Naive B cell (primary cell): ENCODE measurements at regions not wholly inside any gene's neighbourhood (a gene's known extent, or its start where the extent isn't known, plus 50 kb on each side); places are given as distances from the start of the nearest gene placed in this dataset.
"Not testable (repeated sequence)": the region's sequence is repeated elsewhere in the genome, so short reads cannot be mapped to it uniquely, and the experiment has no call there.

ENCODE experiments used
- ATAC-seq, 2 donors: fragments of 150-1000 bp; cut with Tn5 transposase; 2 replicates each; pipeline ENCODE4 v1.10.0; 2021; ENCODE audit warnings: low read depth in 2 of 2, mild to moderate bottlenecking in 2 of 2, moderate library complexity in 2 of 2
- DNase-seq: peaks from one replicate; pipeline ENCODE4 v3.0.0; 2022
- H3K27ac Mint-ChIP-seq, 6 donors: one replicate each; pipeline ENCODE4 v1.8.0; 2020 to 2022; ENCODE audit warnings: mild to moderate bottlenecking in 6 of 6, mixed read lengths in 6 of 6, moderate library complexity in 5 of 6, inconsistent platforms in 2 of 6
- H3K27me3 Mint-ChIP-seq, 3 donors: one replicate each; pipeline ENCODE4 v1.8.0; 2021 to 2022; ENCODE audit warnings: mixed read lengths in 3 of 3, mild to moderate bottlenecking in 1 of 3
- H3K36me3 Mint-ChIP-seq, 2 donors: one replicate each; pipeline ENCODE4 v1.8.0; 2020 to 2022; ENCODE audit warnings: mixed read lengths in 2 of 2, inconsistent platforms in 1 of 2, mild to moderate bottlenecking in 1 of 2
- H3K4me1 Mint-ChIP-seq, 3 donors: one replicate each; pipeline ENCODE4 v1.8.0; 2020 to 2022; ENCODE audit warnings: mixed read lengths in 3 of 3, inconsistent platforms in 1 of 3, mild to moderate bottlenecking in 1 of 3, moderate library complexity in 1 of 3
- H3K4me3 Mint-ChIP-seq, 8 donors: one replicate each; pipeline ENCODE4 v1.8.0; 2020 to 2022; ENCODE audit warnings: mild to moderate bottlenecking in 8 of 8, mixed read lengths in 8 of 8, moderate library complexity in 8 of 8, inconsistent platforms in 2 of 8
- H3K9me3 Mint-ChIP-seq, 7 donors: one replicate each; pipeline ENCODE4 v1.8.0; 2020 to 2022; ENCODE audit warnings: mixed read lengths in 7 of 7, mild to moderate bottlenecking in 5 of 7, inconsistent platforms in 2 of 7, moderate library complexity in 1 of 7

DNA sequence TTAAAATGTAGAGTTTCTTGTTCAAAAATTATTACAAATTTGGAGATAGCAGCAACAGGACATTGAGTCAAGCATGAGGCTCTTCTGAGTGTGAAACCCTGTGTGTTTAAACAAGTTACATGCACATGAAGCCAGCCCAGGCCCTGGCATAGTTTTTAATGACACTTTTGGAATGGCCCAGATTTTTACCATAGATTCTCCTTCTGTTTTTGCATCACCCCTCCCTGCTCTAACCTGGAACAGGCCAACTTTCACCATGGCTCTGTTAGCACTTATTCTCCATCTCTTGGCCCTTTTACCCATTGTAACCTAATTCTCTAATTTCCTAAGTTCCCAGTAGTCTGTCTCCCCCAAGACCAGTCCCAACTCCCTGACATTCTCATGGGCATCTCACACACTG lies 63.1 kb upstream of the PRSS23 start:
- DNase-seq: no peak
- no peaks in the 10 kb centered on the region for H3K4me1 Mint-ChIP-seq
- H3K4me3 Mint-ChIP-seq: no peak overlapping the region
- no peak for ATAC-seq
- H3K27ac Mint-ChIP-seq: no peak overlapping the region
- H3K27me3 Mint-ChIP-seq: no peaks in the 10 kb centered on the region
- H3K36me3 Mint-ChIP-seq: no peaks in the 10 kb centered on the region
- H3K9me3 Mint-ChIP-seq: peaks cover 0 to 2% (median 0%) of the 10 kb centered on the region in 7 donors

DNA sequence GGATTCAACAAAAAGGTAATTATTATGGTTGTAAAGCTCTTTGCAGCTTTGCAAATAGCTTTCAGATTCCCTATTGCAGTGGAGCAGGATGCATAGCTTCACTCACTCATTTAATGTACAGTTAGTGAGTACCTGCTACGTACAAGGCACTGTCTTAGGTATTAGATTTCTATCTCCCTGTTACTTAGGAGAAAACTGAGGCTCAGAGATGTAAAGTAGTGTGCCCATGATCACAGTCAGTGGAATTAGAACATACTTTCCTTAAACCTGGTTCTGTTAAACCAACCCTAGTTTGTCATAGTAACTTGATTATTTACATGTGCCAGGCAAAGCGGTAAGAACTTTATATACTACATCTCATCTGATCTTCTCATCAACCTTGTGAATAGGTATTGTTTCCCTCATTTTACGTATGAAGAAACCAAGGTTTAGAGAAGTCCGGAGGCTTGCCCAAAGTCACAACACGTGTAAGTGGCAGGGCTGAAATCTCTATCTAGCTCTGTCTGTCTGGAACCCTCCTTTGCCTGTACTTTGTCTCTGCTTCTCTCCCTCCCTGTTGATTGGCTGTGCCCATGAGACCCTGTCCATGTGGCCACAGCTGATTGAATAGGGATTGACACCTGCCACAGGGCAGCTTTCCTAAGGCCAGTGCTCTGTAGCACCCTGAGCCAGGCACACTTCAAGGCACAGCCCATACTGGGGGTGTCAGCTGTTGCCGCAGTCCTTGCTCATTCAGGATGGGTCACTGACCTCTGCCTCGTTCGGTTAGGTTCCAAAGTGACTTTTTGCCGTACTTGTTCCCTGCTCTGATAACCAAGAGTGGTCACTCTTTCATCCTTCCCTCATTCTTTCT lies 63.8 kb upstream of the PRSS23 start:
- H3K27ac Mint-ChIP-seq: no peak overlapping the region
- no peaks in the 10 kb centered on the region for H3K27me3 Mint-ChIP-seq
- H3K4me3 Mint-ChIP-seq: no peak overlapping the region
- DNase-seq (no peak), ATAC-seq (no peak)
- H3K9me3 Mint-ChIP-seq: peaks cover 0 to 2% (median 0%) of the 10 kb centered on the region in 7 donors
- H3K4me1 Mint-ChIP-seq: no peaks in the 10 kb centered on the region
- no peaks in the 10 kb centered on the region for H3K36me3 Mint-ChIP-seq

DNA sequence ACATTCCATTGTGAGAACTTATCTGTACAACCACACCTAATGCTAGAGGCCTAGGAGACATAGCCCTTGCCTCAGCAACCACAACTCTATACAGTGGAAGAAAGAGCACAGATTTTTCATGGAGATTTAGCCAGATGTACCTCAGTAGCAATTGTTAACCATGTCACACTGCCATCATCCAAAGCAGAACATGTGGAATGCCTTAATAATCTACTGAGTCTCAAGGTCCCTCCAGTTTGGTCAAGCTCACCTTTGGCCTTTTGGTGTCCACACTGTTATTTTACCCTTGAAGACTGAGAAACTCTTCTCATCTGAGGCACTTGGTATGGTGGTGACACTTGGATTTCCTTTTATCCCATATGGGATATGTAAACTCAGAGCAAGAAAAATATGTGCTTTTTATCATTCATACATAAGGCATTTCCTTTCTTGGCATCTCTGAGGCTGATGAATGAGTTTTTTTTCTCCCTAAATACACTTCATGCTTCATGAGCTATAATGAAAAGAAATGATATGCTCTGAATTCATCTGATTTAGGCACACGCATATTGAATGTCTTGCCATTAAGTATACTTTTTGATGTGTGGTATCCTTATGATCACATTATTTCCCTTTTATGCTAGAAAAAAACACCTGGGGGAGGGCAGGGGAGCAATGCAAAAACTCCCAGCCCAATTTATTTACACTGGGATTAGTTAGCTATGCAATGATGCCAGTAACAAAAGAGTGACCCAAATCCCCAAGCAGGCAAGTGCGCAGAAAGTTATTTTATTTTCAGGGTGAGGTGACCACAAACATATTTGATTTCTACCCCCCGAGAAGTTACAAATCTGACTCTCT lies 63.3 kb upstream of the ME3 start:
- peaks cover 0 to 6% (median 0%) of the 10 kb centered on the region in 7 donors for H3K9me3 Mint-ChIP-seq
- H3K27ac Mint-ChIP-seq: no peak overlapping the region
- no peak for ATAC-seq
- no peak overlapping the region for H3K4me3 Mint-ChIP-seq
- no peak for DNase-seq
- H3K27me3 Mint-ChIP-seq: no peaks in the 10 kb centered on the region
- no peaks in the 10 kb centered on the region for H3K36me3 Mint-ChIP-seq
- H3K4me1 Mint-ChIP-seq: no peaks in the 10 kb centered on the region

DNA sequence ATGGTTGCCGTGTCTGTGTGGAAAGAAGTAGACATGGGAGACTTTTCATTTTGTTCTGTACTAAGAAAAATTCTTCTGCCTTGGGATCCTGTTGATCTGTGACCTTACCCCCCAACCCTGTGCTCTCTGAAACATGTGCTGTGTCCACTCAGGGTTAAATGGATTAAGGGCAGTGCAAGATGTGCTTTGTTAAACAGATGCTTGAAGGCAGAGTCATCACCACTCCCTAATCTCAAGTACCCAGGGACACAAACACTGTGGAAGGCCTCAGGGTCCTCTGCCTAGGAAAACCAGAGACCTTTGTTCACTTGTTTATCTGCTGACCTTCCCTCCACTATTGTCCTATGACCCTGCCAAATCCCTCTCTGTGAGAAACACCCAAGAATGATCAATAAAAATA lies 60.3 kb upstream of the ME3 start:
- not testable (repeated sequence) for H3K4me3 Mint-ChIP-seq, H3K4me1 Mint-ChIP-seq, H3K36me3 Mint-ChIP-seq, DNase-seq, H3K27me3 Mint-ChIP-seq, H3K27ac Mint-ChIP-seq, ATAC-seq
- peaks cover 0 to 18% (median 4%) of the 10 kb centered on the region in 7 donors for H3K9me3 Mint-ChIP-seq

DNA sequence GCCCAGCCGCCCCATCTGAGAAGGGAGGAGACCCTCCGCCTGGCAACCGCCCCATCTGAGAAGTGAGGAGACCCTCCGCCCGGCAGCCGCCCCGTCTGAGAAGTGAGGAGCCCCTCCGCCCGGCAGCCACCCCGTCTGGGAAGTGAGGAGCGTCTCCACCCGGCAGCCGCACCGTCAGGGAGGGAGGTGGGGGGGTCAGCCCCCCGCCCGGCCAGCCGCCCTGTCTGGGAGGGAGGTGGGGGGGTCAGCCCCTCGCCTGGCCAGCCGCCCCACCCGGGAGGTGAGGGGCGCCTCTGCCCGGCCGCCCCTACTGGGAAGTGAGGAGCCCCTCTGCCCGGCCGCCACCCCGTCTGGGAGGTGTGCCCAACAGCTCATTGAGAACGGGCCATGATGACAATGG lies 59.9 kb upstream of the ME3 start:
- H3K9me3 Mint-ChIP-seq: peaks cover 0 to 18% (median 4%) of the 10 kb centered on the region in 7 donors
- ATAC-seq, DNase-seq, H3K27ac Mint-ChIP-seq, H3K27me3 Mint-ChIP-seq, H3K4me1 Mint-ChIP-seq, H3K4me3 Mint-ChIP-seq, H3K36me3 Mint-ChIP-seq: not testable (repeated sequence)

DNA sequence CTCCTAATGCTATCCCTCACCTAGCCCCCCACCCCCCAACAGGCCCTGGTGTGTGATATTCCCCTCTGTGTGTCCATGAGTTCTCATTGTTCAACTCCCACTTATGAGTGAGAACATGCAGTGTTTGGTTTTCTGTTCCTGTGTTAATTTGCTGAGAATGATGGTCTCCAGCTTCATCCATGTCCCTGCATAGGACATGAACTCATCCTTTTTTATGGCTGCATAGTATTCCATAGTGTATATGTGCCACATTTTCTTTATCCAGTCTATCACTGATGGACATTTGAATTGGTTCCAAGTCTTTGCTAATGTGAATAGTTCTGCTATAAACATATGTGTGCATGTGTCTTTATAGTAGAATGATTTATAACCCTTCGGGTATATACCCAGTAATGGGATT lies 57.2 kb upstream of the ME3 start:
- not testable (repeated sequence) for H3K4me1 Mint-ChIP-seq, H3K27me3 Mint-ChIP-seq, H3K27ac Mint-ChIP-seq, H3K4me3 Mint-ChIP-seq, DNase-seq, ATAC-seq, H3K36me3 Mint-ChIP-seq
- H3K9me3 Mint-ChIP-seq: peaks cover 0 to 18% (median 4%) of the 10 kb centered on the region in 7 donors

DNA sequence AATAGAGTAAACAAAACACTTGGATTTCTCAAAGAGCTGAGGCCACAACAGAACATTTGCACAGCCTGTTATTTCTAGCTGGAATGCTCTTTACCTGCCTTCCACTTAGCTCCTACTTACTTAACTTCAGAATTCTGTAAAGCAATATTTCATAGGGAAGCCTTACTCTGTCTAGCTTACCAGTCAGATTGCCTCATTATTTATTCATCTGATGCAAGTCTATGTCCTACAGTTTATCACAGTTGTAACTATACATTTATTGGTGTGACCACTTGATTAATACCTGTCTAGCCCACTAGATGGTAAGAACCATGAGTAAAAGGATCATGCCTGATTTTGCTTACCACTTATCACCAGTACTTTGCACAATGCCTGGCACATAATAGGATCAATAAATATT lies 56.1 kb upstream of the ME3 start:
- ATAC-seq (no peak), DNase-seq (no peak)
- H3K36me3 Mint-ChIP-seq: no peaks in the 10 kb centered on the region
- H3K27me3 Mint-ChIP-seq: no peaks in the 10 kb centered on the region
- H3K9me3 Mint-ChIP-seq: peaks cover 0 to 18% (median 5%) of the 10 kb centered on the region in 7 donors
- H3K4me1 Mint-ChIP-seq: no peaks in the 10 kb centered on the region
- H3K4me3 Mint-ChIP-seq: no peak overlapping the region
- no peak overlapping the region for H3K27ac Mint-ChIP-seq

DNA sequence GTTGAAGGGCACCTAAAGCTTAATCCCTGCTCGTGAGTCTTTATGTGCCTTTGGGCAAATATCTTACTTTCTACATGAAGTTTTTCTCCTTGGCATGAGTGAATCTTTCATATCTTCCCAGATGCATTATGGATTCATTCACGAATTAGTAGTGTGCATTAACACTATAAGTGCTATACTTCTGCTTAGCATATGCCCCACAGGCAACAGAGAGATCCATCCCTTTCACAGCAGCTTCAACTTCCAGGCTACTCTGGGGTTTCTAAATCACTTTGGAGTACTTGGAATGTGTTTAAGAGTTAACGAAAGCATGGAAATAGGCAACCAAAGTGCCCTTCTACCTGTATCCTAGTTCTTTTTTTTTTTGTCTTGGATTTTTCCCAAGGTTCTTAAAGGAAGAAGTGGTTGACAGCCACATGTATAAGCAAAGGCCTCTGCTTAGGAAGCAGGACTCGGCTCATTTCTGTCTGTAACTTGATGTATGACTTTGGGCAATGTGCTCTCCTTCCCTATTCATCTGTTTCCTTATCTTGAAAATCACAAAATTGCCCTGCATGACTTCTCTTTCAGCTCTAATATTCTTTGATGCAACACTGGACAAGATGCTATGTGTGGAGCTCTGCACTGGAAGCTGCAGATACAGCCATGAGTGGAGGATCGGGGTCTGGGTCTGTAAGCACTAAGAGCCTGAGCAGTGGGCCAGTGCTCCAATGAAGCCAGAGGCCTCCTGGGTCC lies 54.5 kb upstream of the ME3 start:
- Mint-ChIP-seq H3K4me1 (no peaks in the 10 kb centered on the region), H3K27me3 (no peaks in the 10 kb centered on the region), H3K27ac (no peak overlapping the region), H3K9me3 (peaks cover 5 to 28% (median 18%) of the 10 kb centered on the region in 7 donors), H3K36me3 (no peaks in the 10 kb centered on the region), H3K4me3 (no peak overlapping the region)
- ATAC-seq (no peak), DNase-seq (no peak)

DNA sequence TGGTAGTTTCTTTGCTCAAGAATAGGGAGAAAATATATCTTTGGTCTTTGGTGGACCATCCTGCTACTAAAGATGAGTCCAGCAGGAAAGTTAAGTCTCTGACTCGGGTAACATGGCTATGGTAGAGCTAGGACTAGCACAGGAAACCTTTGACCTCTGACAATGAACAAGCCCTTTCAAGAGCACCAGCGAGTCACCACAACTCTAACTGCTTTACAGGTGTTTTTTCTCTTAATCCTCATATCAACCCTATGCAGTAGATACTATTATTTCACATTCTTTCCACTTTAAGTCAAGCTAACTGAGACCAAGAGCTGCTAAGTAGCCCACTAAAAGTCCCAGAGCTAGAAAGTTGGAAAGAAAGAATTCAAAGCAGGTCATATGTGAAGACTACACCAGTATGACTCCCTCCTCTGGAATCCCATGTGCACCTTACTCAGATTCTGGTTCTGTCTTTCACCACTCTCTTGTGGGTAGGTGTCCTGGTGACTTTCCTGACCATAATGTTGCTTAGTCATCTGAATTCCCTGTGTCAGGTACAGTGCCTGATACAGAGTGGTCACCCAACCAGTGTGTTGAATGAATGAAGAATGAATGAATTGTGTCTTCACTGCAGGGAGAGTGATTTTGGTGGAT lies 53.8 kb upstream of the ME3 start:
- Mint-ChIP-seq H3K27ac (no peak overlapping the region), H3K27me3 (peaks cover 0 to 4% (median 0%) of the 10 kb centered on the region in 3 donors), H3K36me3 (no peaks in the 10 kb centered on the region), H3K4me3 (no peak overlapping the region), H3K4me1 (no peaks in the 10 kb centered on the region), H3K9me3 (peaks cover 10 to 35% (median 24%) of the 10 kb centered on the region in 7 donors)
- DNase-seq (no peak), ATAC-seq (no peak)

DNA sequence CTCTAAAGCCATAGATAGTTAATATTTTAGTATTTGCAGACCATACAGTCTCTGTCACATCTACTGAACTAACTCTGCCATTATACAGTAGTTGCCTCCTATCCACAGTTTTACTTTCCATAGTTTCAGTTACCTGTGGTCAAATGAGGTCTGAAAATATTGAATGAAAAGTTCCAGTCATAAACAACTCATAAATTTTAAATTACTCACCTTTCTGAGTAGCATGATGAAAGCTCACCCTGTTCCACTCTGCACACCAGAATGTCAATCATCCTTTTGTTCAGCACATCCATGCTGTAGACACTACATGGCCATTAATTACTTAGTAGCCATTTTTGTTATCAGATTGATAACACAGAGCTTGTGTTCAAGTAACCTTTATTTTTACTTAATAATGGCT lies 51.7 kb upstream of the ME3 start:
- ATAC-seq (no peak), DNase-seq (no peak)
- Mint-ChIP-seq H3K27ac (no peak overlapping the region), H3K9me3 (peaks cover 9 to 27% (median 20%) of the 10 kb centered on the region in 7 donors), H3K27me3 (peaks cover 3 to 7% (median 6%) of the 10 kb centered on the region in 3 donors), H3K4me1 (no peaks in the 10 kb centered on the region), H3K36me3 (no peaks in the 10 kb centered on the region), H3K4me3 (no peak overlapping the region)

DNA sequence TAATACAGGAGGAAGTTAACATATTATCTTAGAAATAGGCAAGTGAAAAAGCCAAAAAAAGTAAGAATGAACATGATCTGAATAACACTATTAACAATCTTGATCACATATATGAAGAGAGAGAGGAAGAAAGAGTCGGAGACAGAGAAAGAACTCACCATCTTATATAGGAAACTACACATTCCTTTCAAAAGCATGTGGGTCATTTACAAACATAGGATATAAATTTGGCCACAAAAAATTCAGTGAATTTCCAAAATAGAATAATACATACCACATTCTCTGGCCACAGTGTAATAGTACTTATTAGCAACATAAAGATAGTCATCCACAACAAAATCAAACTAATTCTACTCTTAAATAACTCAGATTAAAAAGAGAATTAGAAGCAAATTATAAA lies 50.9 kb upstream of the ME3 start:
- H3K36me3 Mint-ChIP-seq: no peaks in the 10 kb centered on the region
- H3K27me3 Mint-ChIP-seq: peaks cover 7 to 12% (median 9%) of the 10 kb centered on the region in 3 donors
- ATAC-seq (no peak), DNase-seq (no peak)
- H3K4me1 Mint-ChIP-seq: no peaks in the 10 kb centered on the region
- H3K9me3 Mint-ChIP-seq: peaks cover 9 to 27% (median 20%) of the 10 kb centered on the region in 7 donors
- no peak overlapping the region for H3K27ac Mint-ChIP-seq
- no peak overlapping the region for H3K4me3 Mint-ChIP-seq

DNA sequence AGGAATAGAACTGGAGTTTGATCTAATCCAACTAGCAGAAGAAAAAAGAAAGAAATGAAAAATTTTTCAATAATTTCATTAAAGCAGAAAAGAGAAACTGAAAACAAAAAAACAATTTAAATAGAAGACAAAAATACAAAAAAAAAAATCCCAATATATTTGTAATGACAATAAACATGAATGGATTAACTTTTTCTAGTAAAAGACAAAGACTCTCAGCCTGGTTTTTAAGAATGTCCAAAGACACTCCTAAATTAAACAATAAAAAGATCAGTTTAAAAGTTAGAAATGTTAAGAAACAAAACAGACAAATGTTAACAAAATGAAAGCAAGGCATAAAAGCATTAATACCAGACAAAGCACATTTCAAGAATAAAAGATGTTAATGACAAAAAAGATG lies 50.3 kb upstream of the ME3 start:
- H3K9me3 Mint-ChIP-seq: peaks cover 9 to 27% (median 20%) of the 10 kb centered on the region in 7 donors
- no peak for DNase-seq
- H3K36me3 Mint-ChIP-seq: no peaks in the 10 kb centered on the region
- H3K27ac Mint-ChIP-seq: no peak overlapping the region
- no peak overlapping the region for H3K4me3 Mint-ChIP-seq
- peaks cover 7 to 12% (median 9%) of the 10 kb centered on the region in 3 donors for H3K27me3 Mint-ChIP-seq
- H3K4me1 Mint-ChIP-seq: no peaks in the 10 kb centered on the region
- ATAC-seq: no peak
